Cardiac fibroblast (primary cell): ENCODE measurements at regions not wholly inside any gene's neighbourhood (a gene's known extent, or its start where the extent isn't known, plus 50 kb on each side); places are given as distances from the start of the nearest gene placed in this dataset.
"Not testable (repeated sequence)": the region's sequence is repeated elsewhere in the genome, so short reads cannot be mapped to it uniquely, and the experiment has no call there.

Experiments used
- DNase-seq, 2 donors: peaks; one replicate each; pipeline versions ENCODE4 v3.0.0 to v3.0.0-alpha.2; 2010; ENCODE audit warnings: low read depth in 2 of 2
- H3K4me3 ChIP-seq, 2 donors: replicated peaks in 1 of 2; 1 replicate in 1 of 2; 2 replicates in 1 of 2; pipeline ENCODE4 v1.5.1; 2011; ENCODE audit warnings: low read depth in 2 of 2, low read length in 2 of 2, mild to moderate bottlenecking in 2 of 2, moderate library complexity in 1 of 2
- CTCF ChIP-seq: IDR thresholded peaks from one replicate; pipeline ENCODE4 v1.5.1; 2011; ENCODE audit warnings: low read depth, mild to moderate bottlenecking, low read length, inconsistent platforms

- TF ChIP-seq CTCF, result no peak
- no peak overlapping the region for H3K4me3 ChIP-seq
- no peak for DNase-seq
Observed at GRCh38 chr15:98289747-98290146, 329.2 kb downstream of the ARRDC4 start.

DNA sequence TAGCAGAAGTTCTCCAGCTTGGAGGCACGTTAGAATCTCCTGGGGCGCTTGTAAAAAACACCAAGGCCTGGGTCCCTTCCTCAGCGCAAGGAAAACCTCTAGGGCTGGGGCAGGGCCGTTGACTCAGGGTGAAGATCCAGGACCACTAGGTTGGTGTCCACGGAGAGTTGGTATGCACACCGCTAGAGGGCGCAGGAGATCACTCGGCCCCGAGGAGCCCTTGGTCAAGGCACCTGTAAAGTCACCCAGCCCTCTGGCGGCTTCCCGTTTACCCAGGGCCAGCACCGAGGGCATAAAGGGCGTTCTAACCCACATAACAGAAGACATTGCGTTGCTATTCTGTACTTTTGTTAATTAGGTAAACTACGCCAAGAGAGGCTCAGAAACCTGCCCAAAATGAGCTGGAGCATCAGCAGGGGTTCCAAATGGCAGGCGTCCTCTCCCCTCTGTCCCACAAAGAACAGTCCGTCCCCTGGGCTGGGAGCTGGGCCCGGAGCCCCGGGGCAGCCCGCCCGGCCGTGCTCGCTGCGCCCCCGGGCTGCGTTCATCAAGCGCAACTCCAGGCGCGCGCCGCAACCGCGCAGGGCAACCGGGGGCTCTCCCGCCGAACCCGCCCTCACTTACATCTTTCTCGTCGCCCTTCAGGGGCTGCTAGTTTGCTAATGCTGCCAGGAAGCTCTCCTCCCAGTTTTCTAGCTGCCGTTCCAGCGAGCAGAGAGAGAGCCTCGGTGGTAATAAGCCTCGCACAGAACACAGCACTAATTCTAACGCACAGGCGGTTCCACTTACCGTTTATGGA is 332.1 kb downstream of the ARRDC4 start:
- TF ChIP-seq CTCF, result peak; percentile 61
- H3K4me3 ChIP-seq, result no peak overlapping the region
- peak; percentile 2 to 28 for DNase-seq

- no peak overlapping the region for H3K4me3 ChIP-seq
- no peak for TF ChIP-seq CTCF
- no peak for DNase-seq
Observed at GRCh38 chr15:98294126-98294525, 333.6 kb downstream of the ARRDC4 start.

DNA sequence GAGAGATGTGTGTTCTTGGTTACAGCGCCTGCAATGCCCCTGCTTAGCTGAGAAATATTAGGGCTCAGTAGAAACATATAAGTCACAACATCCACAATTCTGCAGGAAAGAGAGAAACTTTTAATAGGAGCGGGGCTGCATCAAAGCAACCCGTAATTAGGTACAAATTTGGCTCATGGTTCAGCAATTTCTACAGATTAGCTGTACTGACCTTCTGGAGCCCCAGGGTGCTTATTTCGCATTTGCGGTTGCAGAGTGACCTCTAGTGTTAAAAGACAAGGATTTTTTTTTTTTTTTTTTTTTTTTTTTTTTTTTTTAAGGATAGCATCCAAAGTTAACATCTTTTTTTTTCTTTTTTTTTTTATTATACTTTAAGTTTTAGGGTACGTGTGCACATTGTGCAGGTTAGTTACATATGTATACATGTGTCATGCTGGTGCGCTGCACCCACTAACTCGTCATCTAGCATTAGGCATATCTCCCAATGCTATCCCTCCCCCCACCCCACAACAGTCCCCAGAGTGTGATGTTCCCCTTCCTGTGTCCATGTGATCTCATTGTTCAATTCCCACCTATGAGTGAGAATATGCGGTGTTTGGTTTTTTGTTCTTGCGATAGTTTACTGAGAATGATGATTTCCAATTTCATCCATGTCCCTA is 334.7 kb downstream of the ARRDC4 start:
- H3K4me3 ChIP-seq, result not testable (repeated sequence)
- DNase-seq, result peak; percentile 44 to 52
- TF ChIP-seq CTCF, result peak; percentile 13

DNA sequence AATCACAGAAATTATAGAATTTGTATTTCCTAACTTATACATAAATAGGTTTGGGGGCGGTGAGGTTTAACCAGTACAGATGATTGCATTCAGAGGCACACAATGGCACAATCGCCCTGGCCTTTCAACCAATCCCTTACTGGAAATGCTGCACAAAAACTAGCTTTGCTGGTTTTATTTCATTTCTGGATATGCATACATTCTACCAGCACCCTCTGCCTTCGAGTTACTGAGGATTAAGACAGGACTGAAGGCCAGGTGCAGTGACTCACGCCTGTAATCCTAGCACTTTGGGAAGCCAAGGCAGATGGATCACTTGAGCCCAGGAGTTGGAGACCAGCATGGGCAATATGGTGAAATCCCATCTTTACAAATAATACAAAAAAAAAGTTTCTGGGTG is 336.1 kb downstream of the ARRDC4 start:
- no peak overlapping the region for H3K4me3 ChIP-seq
- no peak for DNase-seq
- no peak for TF ChIP-seq CTCF

DNA sequence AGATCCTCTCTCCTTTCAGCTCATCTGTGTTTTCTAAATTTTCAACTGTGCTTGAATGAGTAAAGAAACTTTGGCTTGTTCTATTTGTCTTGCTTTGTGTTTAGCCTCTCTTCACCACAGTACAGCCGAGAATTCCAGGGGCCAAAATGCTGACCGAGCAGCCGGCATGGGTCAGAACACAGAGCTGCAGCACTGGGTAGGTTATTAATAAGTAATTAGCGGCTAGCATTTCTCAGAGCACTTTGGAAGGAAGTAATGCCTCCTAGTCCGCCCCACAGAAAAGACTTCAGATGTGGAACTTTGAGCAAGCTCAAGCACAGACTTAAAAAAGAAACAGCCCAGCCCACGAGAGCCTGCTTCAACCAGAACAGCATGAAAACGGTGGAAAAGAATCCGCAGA is 343.9 kb downstream of the ARRDC4 start:
- no peak for TF ChIP-seq CTCF
- DNase-seq, result no peak
- H3K4me3 ChIP-seq, result no peak overlapping the region
